ENCODE measurements at regions not wholly inside any gene's neighbourhood (a gene's known extent, or its start where the extent isn't known, plus 50 kb on each side); places are given as distances from the start of the nearest gene placed in this dataset.

DNA sequence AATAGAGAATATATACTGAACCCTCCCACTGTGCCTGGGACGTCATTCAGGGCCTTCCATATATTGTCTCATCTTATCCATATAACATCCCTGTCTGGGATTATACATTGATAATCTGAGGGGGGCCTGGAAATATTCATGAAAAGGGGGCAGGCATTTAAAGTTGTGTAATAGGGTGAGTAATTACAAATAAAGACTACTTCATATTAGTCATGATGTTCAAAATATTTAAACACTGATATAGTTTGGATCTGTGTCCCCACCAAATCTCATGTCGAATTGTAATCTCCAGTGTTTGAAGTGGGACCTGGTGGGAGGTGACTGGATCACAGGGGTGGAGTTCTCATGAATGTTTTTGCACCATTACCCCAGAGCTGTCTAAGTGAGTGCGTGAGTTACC lies 97.8 kb downstream of the AQP9 start:
- Histone ChIP-seq H3K4me3 (ENCODE audit: low read length) (no peak overlapping the region), H3K4me1 (ENCODE audit: insufficient read depth, low read length) (peaks cover 8% of the 10 kb centered on the region), H3K9me3 (ENCODE audit: low read length) (no peaks in the 10 kb centered on the region), H2AFZ (ENCODE audit: low read depth, low read length) (no peak overlapping the region), H3K27me3 (ENCODE audit: insufficient read depth, low read length) (no peaks in the 10 kb centered on the region), H3K36me3 (ENCODE audit: insufficient read depth, low read length) (no peaks in the 10 kb centered on the region)

- Histone ChIP-seq H3K4me3 (ENCODE audit: low read length) (no peak overlapping the region), H3K9me3 (ENCODE audit: low read length) (no peaks in the 10 kb centered on the region), H3K36me3 (ENCODE audit: insufficient read depth, low read length) (no peaks in the 10 kb centered on the region), H2AFZ (ENCODE audit: low read depth, low read length) (no peak overlapping the region), H3K27me3 (ENCODE audit: insufficient read depth, low read length) (no peaks in the 10 kb centered on the region), H3K4me1 (ENCODE audit: insufficient read depth, low read length) (peaks cover 14% of the 10 kb centered on the region)
Observed at GRCh38 chr15:58240191-58240932, 102.2 kb downstream of the AQP9 start.

DNA sequence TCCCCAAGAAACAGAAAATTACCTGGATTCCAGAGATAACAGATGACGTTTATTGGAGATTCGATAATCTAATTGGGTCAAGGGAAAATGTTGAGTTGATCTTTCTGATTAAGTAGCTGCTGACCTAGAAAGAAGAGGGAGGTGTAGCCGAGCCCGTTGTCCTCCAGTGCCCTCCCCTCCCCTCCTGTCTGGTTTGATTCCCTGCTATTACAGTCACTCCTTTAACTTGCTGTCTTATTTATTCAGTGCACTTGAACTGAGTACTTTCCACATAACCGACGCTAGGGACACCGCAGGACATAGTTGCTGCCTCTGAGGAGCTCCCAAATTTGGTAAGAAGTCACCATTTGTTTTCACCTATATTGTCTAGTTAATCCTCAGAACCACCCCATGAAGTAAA lies 103.7 kb downstream of the AQP9 start:
- H3K4me3 ChIP-seq (ENCODE audit: low read length) = no peak overlapping the region
- H2AFZ ChIP-seq (ENCODE audit: low read depth, low read length) = no peak overlapping the region
- no peaks in the 10 kb centered on the region for H3K9me3 ChIP-seq (ENCODE audit: low read length)
- H3K4me1 ChIP-seq (ENCODE audit: insufficient read depth, low read length) = peaks cover 14% of the 10 kb centered on the region
- no peaks in the 10 kb centered on the region for H3K27me3 ChIP-seq (ENCODE audit: insufficient read depth, low read length)
- no peaks in the 10 kb centered on the region for H3K36me3 ChIP-seq (ENCODE audit: insufficient read depth, low read length)

DNA sequence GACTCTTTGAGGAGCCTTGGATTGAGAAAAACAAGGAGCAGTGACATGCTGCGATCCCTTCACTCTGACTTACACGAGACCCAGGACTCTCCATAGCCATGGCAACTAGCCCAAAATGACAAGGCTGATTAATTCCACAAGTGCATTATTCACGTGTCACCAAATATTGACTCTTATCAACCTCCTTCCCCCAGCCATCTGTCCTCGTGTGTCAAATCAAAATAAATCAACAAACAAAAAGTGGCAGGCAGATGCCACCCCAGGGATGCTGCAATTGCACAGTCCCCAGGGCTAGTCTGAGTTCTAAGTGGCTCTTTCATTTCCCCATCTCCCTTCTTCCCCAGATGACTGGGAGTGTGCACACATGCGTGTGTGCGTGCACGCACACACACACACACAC lies 104.9 kb downstream of the AQP9 start:
- H2AFZ ChIP-seq (ENCODE audit: low read depth, low read length) = no peak overlapping the region
- no peak overlapping the region for H3K4me3 ChIP-seq (ENCODE audit: low read length)
- no peaks in the 10 kb centered on the region for H3K9me3 ChIP-seq (ENCODE audit: low read length)
- no peaks in the 10 kb centered on the region for H3K36me3 ChIP-seq (ENCODE audit: insufficient read depth, low read length)
- H3K4me1 ChIP-seq (ENCODE audit: insufficient read depth, low read length) = peaks cover 14% of the 10 kb centered on the region
- H3K27me3 ChIP-seq (ENCODE audit: insufficient read depth, low read length) = no peaks in the 10 kb centered on the region

DNA sequence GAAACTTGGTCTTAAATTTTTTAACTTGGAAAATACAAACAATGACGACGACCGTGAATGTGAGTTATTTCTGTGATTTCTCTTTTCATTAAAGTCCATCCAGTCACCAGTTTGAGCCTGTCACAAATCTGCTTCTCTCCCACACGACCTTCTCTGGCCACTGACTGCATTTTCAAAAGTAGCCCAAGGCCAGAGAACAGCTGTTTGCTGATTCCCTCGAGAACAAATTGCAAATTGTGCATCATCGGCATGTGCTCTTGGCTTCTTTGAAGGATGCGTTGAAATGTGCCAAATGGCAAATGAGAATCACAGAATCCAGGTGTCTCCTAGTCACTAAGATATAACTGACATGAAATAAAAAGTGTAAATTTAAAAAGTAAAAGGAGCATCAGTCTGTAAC lies 106.4 kb downstream of the AQP9 start:
- no peaks in the 10 kb centered on the region for H3K36me3 ChIP-seq (ENCODE audit: insufficient read depth, low read length)
- H2AFZ ChIP-seq (ENCODE audit: low read depth, low read length) = no peak overlapping the region
- H3K27me3 ChIP-seq (ENCODE audit: insufficient read depth, low read length) = no peaks in the 10 kb centered on the region
- no peaks in the 10 kb centered on the region for H3K9me3 ChIP-seq (ENCODE audit: low read length)
- H3K4me3 ChIP-seq (ENCODE audit: low read length) = no peak overlapping the region
- H3K4me1 ChIP-seq (ENCODE audit: insufficient read depth, low read length) = peaks cover 14% of the 10 kb centered on the region

GRCh38 chr15:58246041-58246440 lies 107.9 kb downstream of the AQP9 start:
- Histone ChIP-seq H3K4me1 (ENCODE audit: insufficient read depth, low read length) (peaks cover 6% of the 10 kb centered on the region), H3K9me3 (ENCODE audit: low read length) (no peaks in the 10 kb centered on the region), H3K4me3 (ENCODE audit: low read length) (no peak overlapping the region), H3K27me3 (ENCODE audit: insufficient read depth, low read length) (no peaks in the 10 kb centered on the region), H2AFZ (ENCODE audit: low read depth, low read length) (no peak overlapping the region), H3K36me3 (ENCODE audit: insufficient read depth, low read length) (no peaks in the 10 kb centered on the region)

- no peak overlapping the region for H3K4me3 ChIP-seq (ENCODE audit: low read length)
- H2AFZ ChIP-seq (ENCODE audit: low read depth, low read length) = no peak overlapping the region
- no peaks in the 10 kb centered on the region for H3K36me3 ChIP-seq (ENCODE audit: insufficient read depth, low read length)
- H3K4me1 ChIP-seq (ENCODE audit: insufficient read depth, low read length) = peaks cover 1% of the 10 kb centered on the region
- no peaks in the 10 kb centered on the region for H3K27me3 ChIP-seq (ENCODE audit: insufficient read depth, low read length)
- H3K9me3 ChIP-seq (ENCODE audit: low read length) = no peaks in the 10 kb centered on the region
Observed at GRCh38 chr15:58247855-58248842, 110.0 kb downstream of the AQP9 start.

GRCh38 chr15:58249646-58250312 lies 111.6 kb downstream of the AQP9 start:
- Histone ChIP-seq H3K9me3 (ENCODE audit: low read length) (no peaks in the 10 kb centered on the region), H3K27me3 (ENCODE audit: insufficient read depth, low read length) (no peaks in the 10 kb centered on the region), H3K36me3 (ENCODE audit: insufficient read depth, low read length) (no peaks in the 10 kb centered on the region), H3K4me3 (ENCODE audit: low read length) (no peak overlapping the region), H3K4me1 (ENCODE audit: insufficient read depth, low read length) (no peaks in the 10 kb centered on the region), H2AFZ (ENCODE audit: low read depth, low read length) (no peak overlapping the region)

- Histone ChIP-seq H3K4me3 (ENCODE audit: low read length) (no peak overlapping the region), H3K27me3 (ENCODE audit: insufficient read depth, low read length) (no peaks in the 10 kb centered on the region), H2AFZ (ENCODE audit: low read depth, low read length) (no peak overlapping the region), H3K9me3 (ENCODE audit: low read length) (peaks cover 2% of the 10 kb centered on the region), H3K4me1 (ENCODE audit: insufficient read depth, low read length) (no peaks in the 10 kb centered on the region), H3K36me3 (ENCODE audit: insufficient read depth, low read length) (no peaks in the 10 kb centered on the region)
Observed at GRCh38 chr15:58252586-58253323, 114.6 kb downstream of the AQP9 start.

DNA sequence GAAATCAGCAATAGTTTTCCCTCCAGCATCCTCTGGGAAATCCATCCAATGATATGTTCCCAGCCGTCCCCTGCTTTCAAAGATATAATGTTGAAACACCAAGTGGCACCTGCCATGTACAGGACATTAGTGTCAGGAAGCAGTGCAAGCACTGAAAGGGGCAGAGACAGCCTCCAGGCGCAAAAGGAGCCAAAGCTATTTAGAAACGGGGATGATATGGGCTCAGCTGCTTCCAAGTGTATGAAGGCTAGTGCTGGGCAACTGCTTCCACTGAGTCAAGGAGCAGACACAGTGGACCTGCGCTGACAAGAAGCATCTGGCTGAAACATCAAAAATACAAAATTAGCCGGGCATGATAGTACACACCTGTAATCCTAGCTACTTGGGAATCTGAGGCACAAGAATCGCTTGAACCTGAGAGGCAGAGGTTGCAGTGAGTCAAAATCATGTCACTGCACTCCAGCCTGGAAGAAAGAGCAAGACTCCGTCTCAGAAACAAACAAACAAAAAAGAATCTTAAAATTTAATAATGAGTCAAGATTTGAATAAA lies 119.7 kb downstream of the AQP9 start:
- peaks cover 2% of the 10 kb centered on the region for H3K9me3 ChIP-seq (ENCODE audit: low read length)

DNA sequence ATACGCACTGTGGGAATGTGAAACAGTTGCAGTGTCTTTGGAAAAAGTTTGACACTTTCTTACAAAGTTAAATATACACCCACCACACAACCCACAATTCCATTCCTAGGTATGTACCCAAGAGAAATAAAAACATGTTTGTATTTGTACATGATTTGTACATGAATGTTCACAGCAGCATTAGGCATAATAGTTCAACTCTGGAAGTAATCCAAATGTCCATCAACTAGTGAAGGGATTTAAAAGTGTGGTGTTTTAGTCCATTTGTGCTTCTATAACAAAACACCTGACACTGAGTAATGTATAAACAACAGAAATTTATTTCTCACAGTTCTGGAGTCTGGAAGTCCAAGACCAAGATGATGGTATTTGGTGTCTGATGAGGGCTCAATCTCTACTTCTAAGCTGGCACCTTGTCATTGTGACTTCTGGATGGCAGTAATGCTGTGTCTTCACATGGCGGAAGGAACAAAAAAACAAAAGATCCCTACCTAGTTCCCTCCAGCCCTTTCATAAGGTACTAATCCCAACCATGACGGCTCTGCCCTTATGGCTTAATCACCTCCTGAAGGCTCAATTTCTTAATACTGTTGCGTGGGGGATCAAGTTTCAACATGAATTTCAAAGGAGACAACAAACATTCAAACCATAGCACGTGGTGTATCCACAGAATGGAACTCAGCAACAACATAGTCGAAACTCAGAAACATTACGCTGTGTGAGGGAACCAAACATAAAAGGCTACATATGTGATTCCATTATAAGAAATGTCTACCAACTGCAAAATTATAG lies 120.5 kb downstream of the AQP9 start:
- Histone ChIP-seq H3K27me3 (ENCODE audit: insufficient read depth, low read length) (no peaks in the 10 kb centered on the region), H3K4me3 (ENCODE audit: low read length) (no peak overlapping the region), H3K4me1 (ENCODE audit: insufficient read depth, low read length) (no peaks in the 10 kb centered on the region), H2AFZ (ENCODE audit: low read depth, low read length) (no peak overlapping the region), H3K36me3 (ENCODE audit: insufficient read depth, low read length) (no peaks in the 10 kb centered on the region), H3K9me3 (ENCODE audit: low read length) (peaks cover 2% of the 10 kb centered on the region)

More for the DNA sequence above, 119.7 kb downstream of the AQP9 start:
- no peak overlapping the region for H2AFZ ChIP-seq (ENCODE audit: low read depth, low read length)
- no peak overlapping the region for H3K4me3 ChIP-seq (ENCODE audit: low read length)
- H3K27me3 ChIP-seq (ENCODE audit: insufficient read depth, low read length) = no peaks in the 10 kb centered on the region
- H3K4me1 ChIP-seq (ENCODE audit: insufficient read depth, low read length) = no peaks in the 10 kb centered on the region
- H3K36me3 ChIP-seq (ENCODE audit: insufficient read depth, low read length) = no peaks in the 10 kb centered on the region
